ENCODE measurements at regions not wholly inside any gene's neighbourhood (a gene's known extent, or its start where the extent isn't known, plus 50 kb on each side); places are given as distances from the start of the nearest gene placed in this dataset.

- no peak overlapping the region for H3K4me3 ChIP-seq (replicated peaks in 1 of 3; ENCODE audit: insufficient read depth in 1 of 3, low read depth in 2 of 3, low read length in 3 of 3)
- no peak overlapping the region for H3K27ac ChIP-seq (ENCODE audit: extremely low read length, insufficient read depth, low read length)
- no peak overlapping the region for H2AFZ ChIP-seq (ENCODE audit: low read length)
- no peak overlapping the region for H3K4me2 ChIP-seq (ENCODE audit: low read depth, low read length)
- intact Hi-C loops (cut with micrococcal nuclease; ENCODE audit: unreplicated experiment) = no loop called here
- in situ Hi-C loops (cut with HindIII; ENCODE audit: extremely low pct_ligation_motif_present, low pct_unique_long_range_greater_than_20kb) = no loop called here
- no peak for DNase-seq (ENCODE audit: low spot score)
- H3K4me1 ChIP-seq (ENCODE audit: insufficient read depth, low read length) = no peaks in the 10 kb centered on the region
- WGBS (ENCODE audit: low lambda C conversion rate) = 49% methylated on average over 3 of the region's 3 CpGs
- CTCF ChIA-PET (ENCODE audit: low intra/inter-chr PET ratio, low total read pairs) = interaction anchor here (1.0 kb wide), 1 partner anchor 83 kb away, joined by 3 read pairs; no protein-coding TSS in a partner anchor
- no peak for FAIRE-seq
- BruUV-seq (replicated peaks) = no TSS peak
- ATAC-seq = no peak
- no peaks in the 10 kb centered on the region for H3K79me2 ChIP-seq (ENCODE audit: insufficient read depth, low read length)
- H4K20me1 ChIP-seq (ENCODE audit: insufficient read depth, low read length) = no peaks in the 10 kb centered on the region
- H3K36me3 ChIP-seq (replicated peaks in 1 of 2; ENCODE audit: control insufficient read depth in 1 of 2, insufficient read depth in 2 of 2, low read length in 2 of 2) = no peaks in the 10 kb centered on the region
- no peak overlapping the region for H3K9ac ChIP-seq (ENCODE audit: insufficient read depth, low read depth, low read length)
- no peak for TF ChIP-seq RELA (CRISPR knock-in tag; IDR thresholded peaks at IDR 0.05)
- TF ChIP-seq HBP1 (CRISPR knock-in tag; IDR thresholded peaks at IDR 0.05; ENCODE audit: low read depth) = no peak
- no peak for TF ChIP-seq NR3C1 (CRISPR knock-in tag; IDR thresholded peaks at IDR 0.05)
- TF ChIP-seq SYNCRIP (IDR thresholded peaks at IDR 0.05; ENCODE audit: insufficient read depth, low read depth, low read length) = no peak
- no peak for TF ChIP-seq EP300 (IDR thresholded peaks at IDR 0.05; ENCODE audit: low read depth in 2 of 2, low read length in 2 of 2)
- TF ChIP-seq EP300 (CRISPR knock-in tag; IDR thresholded peaks at IDR 0.05; ENCODE audit: borderline replicate concordance) = no peak
- no peak for TF ChIP-seq KAT7 (CRISPR knock-in tag; IDR thresholded peaks at IDR 0.05; ENCODE audit: borderline replicate concordance)
- TF ChIP-seq FUBP1 (CRISPR knock-in tag; IDR thresholded peaks at IDR 0.05; ENCODE audit: borderline replicate concordance) = no peak
- no peak for TF ChIP-seq MED8 (CRISPR knock-in tag; IDR thresholded peaks at IDR 0.05; ENCODE audit: insufficient replicate concordance)
- H3K27me3 ChIP-seq (ENCODE audit: control insufficient read depth in 1 of 2, insufficient read depth in 2 of 2, low read length in 2 of 2) = peaks cover 1 to 14% of the 10 kb centered on the region in 2 experiments; a peak in 2 of 5 replicates
- no peaks in the 10 kb centered on the region for H3K9me3 ChIP-seq (ENCODE audit: low read length)
- POLR2A ChIA-PET = no interaction called here
These were observed 80.9 kb downstream of the PERP start for GRCh38 chr6:138026342-138026741.
